ENCODE measurements at regions not wholly inside any gene's neighbourhood (a gene's known extent, or its start where the extent isn't known, plus 50 kb on each side); places are given as distances from the start of the nearest gene placed in this dataset.
A peak's percentile ranks its signal among the peaks of the same experiment; 100 is the strongest.

- H3K4me3 Mint-ChIP-seq = no peak overlapping the region
- no peaks in the 10 kb centered on the region for H3K27me3 Mint-ChIP-seq
- no peaks in the 10 kb centered on the region for H3K4me1 ChIP-seq (ENCODE audit: control insufficient read depth, insufficient read depth, low read length, poor library complexity, severe bottlenecking)
- H3K9me3 Mint-ChIP-seq = peaks cover 0 to 3% (median 0%) of the 10 kb centered on the region in 7 donors
- H3K4me3 ChIP-seq (ENCODE audit: low read depth, low read length) = no peak overlapping the region
- H3K27me3 ChIP-seq (ENCODE audit: control insufficient read depth, insufficient read depth, low read length) = no peaks in the 10 kb centered on the region
- no peak overlapping the region for H3K27ac ChIP-seq (ENCODE audit: insufficient read depth, low read length, poor library complexity, severe bottlenecking)
- DNase-seq (no peak), ATAC-seq (ENCODE audit: low read depth in 2 of 2) (no peak)
- no peak overlapping the region for H3K27ac Mint-ChIP-seq
- H3K36me3 Mint-ChIP-seq = no peaks in the 10 kb centered on the region
- no peaks in the 10 kb centered on the region for H3K36me3 ChIP-seq (ENCODE audit: control insufficient read depth, insufficient read depth, low read length)
- H3K4me1 Mint-ChIP-seq = no peaks in the 10 kb centered on the region
- H3K9me3 ChIP-seq (ENCODE audit: control insufficient read depth in 2 of 2, low read length in 2 of 2) = no peaks in the 10 kb centered on the region
Measured at GRCh38 chr10:1911771-1912170, 174.4 kb upstream of the ADARB2 start.

GRCh38 chr10:1903982-1904381, 166.7 kb upstream of the ADARB2 start:
- no peaks in the 10 kb centered on the region for H3K36me3 ChIP-seq (ENCODE audit: control insufficient read depth, insufficient read depth, low read length)
- no peak overlapping the region for H3K4me3 ChIP-seq (ENCODE audit: low read depth, low read length)
- H3K9me3 ChIP-seq (ENCODE audit: control insufficient read depth in 2 of 2, low read length in 2 of 2) = no peaks in the 10 kb centered on the region
- Mint-ChIP-seq H3K4me1 (no peaks in the 10 kb centered on the region), H3K36me3 (no peaks in the 10 kb centered on the region), H3K4me3 (no peak overlapping the region), H3K27ac (no peak overlapping the region), H3K9me3 (peaks cover 0 to 5% (median 0%) of the 10 kb centered on the region in 7 donors), H3K27me3 (no peaks in the 10 kb centered on the region)
- ATAC-seq (ENCODE audit: low read depth in 2 of 2) (no peak), DNase-seq (no peak)
- H3K27me3 ChIP-seq (ENCODE audit: control insufficient read depth, insufficient read depth, low read length) = no peaks in the 10 kb centered on the region
- no peak overlapping the region for H3K27ac ChIP-seq (ENCODE audit: insufficient read depth, low read length, poor library complexity, severe bottlenecking)
- no peaks in the 10 kb centered on the region for H3K4me1 ChIP-seq (ENCODE audit: control insufficient read depth, insufficient read depth, low read length, poor library complexity, severe bottlenecking)

- H3K4me3 ChIP-seq (ENCODE audit: low read depth, low read length) = no peak overlapping the region
- no peaks in the 10 kb centered on the region for H3K27me3 ChIP-seq (ENCODE audit: control insufficient read depth, insufficient read depth, low read length)
- Mint-ChIP-seq H3K27me3 (no peaks in the 10 kb centered on the region), H3K4me3 (no peak overlapping the region), H3K9me3 (peaks cover 0 to 7% (median 0%) of the 10 kb centered on the region in 7 donors), H3K27ac (no peak overlapping the region), H3K4me1 (peaks cover 0 to 4% (median 0%) of the 10 kb centered on the region in 4 donors), H3K36me3 (no peaks in the 10 kb centered on the region)
- no peaks in the 10 kb centered on the region for H3K9me3 ChIP-seq (ENCODE audit: control insufficient read depth in 2 of 2, low read length in 2 of 2)
- no peaks in the 10 kb centered on the region for H3K4me1 ChIP-seq (ENCODE audit: control insufficient read depth, insufficient read depth, low read length, poor library complexity, severe bottlenecking)
- no peaks in the 10 kb centered on the region for H3K36me3 ChIP-seq (ENCODE audit: control insufficient read depth, insufficient read depth, low read length)
- DNase-seq = no peak
- ATAC-seq (ENCODE audit: low read depth in 2 of 2) = no peak
- H3K27ac ChIP-seq (ENCODE audit: insufficient read depth, low read length, poor library complexity, severe bottlenecking) = no peak overlapping the region
Measured at GRCh38 chr10:1896153-1896552, 158.8 kb upstream of the ADARB2 start.

DNA sequence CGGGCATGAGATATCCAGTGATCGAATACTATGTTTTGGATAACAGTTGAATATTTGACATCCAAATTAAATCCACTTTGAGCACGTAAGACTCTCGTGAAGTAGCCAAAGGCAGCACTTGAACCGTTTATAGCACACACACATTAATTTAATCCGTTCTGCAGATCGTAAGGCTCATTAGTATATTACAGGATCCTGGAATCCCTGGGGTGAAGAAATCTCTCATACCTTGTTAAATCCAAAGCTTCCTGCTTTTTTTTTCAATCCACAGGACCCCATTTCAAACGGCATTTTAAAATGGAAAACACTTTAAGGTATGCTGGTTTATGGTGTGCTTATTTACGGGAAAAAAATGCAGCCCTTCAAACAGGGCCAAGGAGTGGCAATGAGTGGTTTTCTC, 158.4 kb upstream of the ADARB2 start:
- Mint-ChIP-seq H3K9me3 (peaks cover 0 to 7% (median under 1%) of the 10 kb centered on the region in 7 donors), H3K36me3 (no peaks in the 10 kb centered on the region), H3K4me1 (peaks cover 0 to 4% (median 0%) of the 10 kb centered on the region in 4 donors), H3K4me3 (no peak overlapping the region), H3K27me3 (no peaks in the 10 kb centered on the region), H3K27ac (no peak overlapping the region)
- H3K36me3 ChIP-seq (ENCODE audit: control insufficient read depth, insufficient read depth, low read length) = no peaks in the 10 kb centered on the region
- DNase-seq (no peak), ATAC-seq (ENCODE audit: low read depth in 2 of 2) (no peak)
- no peaks in the 10 kb centered on the region for H3K9me3 ChIP-seq (ENCODE audit: control insufficient read depth in 2 of 2, low read length in 2 of 2)
- no peak overlapping the region for H3K4me3 ChIP-seq (ENCODE audit: low read depth, low read length)
- no peak overlapping the region for H3K27ac ChIP-seq (ENCODE audit: insufficient read depth, low read length, poor library complexity, severe bottlenecking)
- no peaks in the 10 kb centered on the region for H3K27me3 ChIP-seq (ENCODE audit: control insufficient read depth, insufficient read depth, low read length)
- H3K4me1 ChIP-seq (ENCODE audit: control insufficient read depth, insufficient read depth, low read length, poor library complexity, severe bottlenecking) = no peaks in the 10 kb centered on the region

DNA sequence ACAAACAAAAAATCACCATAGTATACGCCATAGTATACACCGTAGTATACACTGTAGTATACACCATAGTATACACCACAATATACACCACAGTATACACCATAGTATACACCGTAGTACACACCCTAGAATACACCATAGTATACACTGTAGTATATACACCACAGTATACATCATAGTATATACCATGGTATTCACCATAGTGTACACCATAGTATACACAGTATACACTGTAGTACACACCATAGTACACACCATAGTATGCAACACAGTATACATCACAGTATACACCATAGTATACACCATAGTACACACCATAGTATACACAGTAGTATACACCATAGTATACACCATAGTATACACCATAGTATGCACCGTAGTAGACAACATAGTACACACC, 157.6 kb upstream of the ADARB2 start:
- H3K4me1 Mint-ChIP-seq = peaks cover 0 to 4% (median 0%) of the 10 kb centered on the region in 4 donors
- Histone ChIP-seq H3K36me3 (ENCODE audit: control insufficient read depth, insufficient read depth, low read length) (no peaks in the 10 kb centered on the region), H3K4me3 (ENCODE audit: low read depth, low read length) (no peak overlapping the region), H3K27ac (ENCODE audit: insufficient read depth, low read length, poor library complexity, severe bottlenecking) (no peak overlapping the region), H3K27me3 (ENCODE audit: control insufficient read depth, insufficient read depth, low read length) (no peaks in the 10 kb centered on the region), H3K9me3 (ENCODE audit: control insufficient read depth in 2 of 2, low read length in 2 of 2) (no peaks in the 10 kb centered on the region), H3K4me1 (ENCODE audit: control insufficient read depth, insufficient read depth, low read length, poor library complexity, severe bottlenecking) (no peaks in the 10 kb centered on the region)
- no peak overlapping the region for H3K27ac Mint-ChIP-seq
- no peaks in the 10 kb centered on the region for H3K36me3 Mint-ChIP-seq
- ATAC-seq (ENCODE audit: low read depth in 2 of 2) = no peak
- H3K4me3 Mint-ChIP-seq = no peak overlapping the region
- no peak for DNase-seq
- no peaks in the 10 kb centered on the region for H3K27me3 Mint-ChIP-seq
- H3K9me3 Mint-ChIP-seq = peaks cover 0 to 7% (median 0%) of the 10 kb centered on the region in 7 donors

DNA sequence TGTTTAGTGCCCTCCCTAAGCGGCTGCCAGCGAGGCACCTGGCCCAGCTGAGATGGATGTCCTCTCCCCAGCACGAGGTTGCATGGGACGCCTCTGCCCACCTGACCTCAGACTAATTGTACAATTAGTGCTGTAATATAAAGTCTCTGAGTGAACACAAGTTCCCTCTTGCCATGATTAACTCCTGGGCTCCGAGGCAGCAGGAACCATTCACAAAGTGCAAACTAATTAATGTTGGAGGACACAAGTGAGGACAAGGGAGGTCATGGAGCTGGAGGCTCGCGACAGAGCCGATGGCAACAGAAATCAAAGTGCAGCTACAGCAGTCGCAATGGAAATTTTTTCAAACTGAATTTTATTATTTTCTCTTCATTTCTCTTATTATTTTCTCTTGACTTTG, 156.6 kb upstream of the ADARB2 start:
- H3K4me1 ChIP-seq (ENCODE audit: control insufficient read depth, insufficient read depth, low read length, poor library complexity, severe bottlenecking) = no peaks in the 10 kb centered on the region
- ATAC-seq (ENCODE audit: low read depth in 2 of 2) = no peak
- no peaks in the 10 kb centered on the region for H3K36me3 Mint-ChIP-seq
- H3K9me3 Mint-ChIP-seq = peaks cover 0 to 10% (median 1%) of the 10 kb centered on the region in 7 donors
- no peaks in the 10 kb centered on the region for H3K27me3 ChIP-seq (ENCODE audit: control insufficient read depth, insufficient read depth, low read length)
- no peak overlapping the region for H3K27ac ChIP-seq (ENCODE audit: insufficient read depth, low read length, poor library complexity, severe bottlenecking)
- no peak for DNase-seq
- H3K4me3 Mint-ChIP-seq = no peak overlapping the region
- peak overlapping the region in 1 of 3 donors; percentile 9 for H3K27ac Mint-ChIP-seq
- H3K27me3 Mint-ChIP-seq = no peaks in the 10 kb centered on the region
- no peaks in the 10 kb centered on the region for H3K36me3 ChIP-seq (ENCODE audit: control insufficient read depth, insufficient read depth, low read length)
- no peak overlapping the region for H3K4me3 ChIP-seq (ENCODE audit: low read depth, low read length)
- H3K4me1 Mint-ChIP-seq = peaks cover 0 to 4% (median 0%) of the 10 kb centered on the region in 4 donors
- no peaks in the 10 kb centered on the region for H3K9me3 ChIP-seq (ENCODE audit: control insufficient read depth in 2 of 2, low read length in 2 of 2)

DNA sequence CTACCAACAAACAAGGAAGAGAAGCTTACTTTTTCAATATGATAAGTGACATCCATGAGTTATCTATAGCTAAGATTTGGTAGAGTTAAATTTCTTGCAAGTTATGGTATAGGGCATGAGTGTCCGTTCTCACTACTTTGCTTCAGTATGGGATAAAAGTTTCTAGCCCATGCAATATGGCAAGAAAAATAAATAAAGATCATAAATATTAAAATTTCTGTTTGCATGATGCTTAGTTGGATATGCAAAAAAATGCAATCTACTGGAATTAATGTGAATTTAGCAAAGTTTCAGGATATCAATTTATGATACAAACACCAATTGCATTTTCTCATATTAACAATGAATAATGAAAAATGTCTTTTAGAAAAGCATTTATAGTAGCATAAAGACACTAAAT, 148.7 kb upstream of the ADARB2 start:
- H3K4me1 Mint-ChIP-seq = no peaks in the 10 kb centered on the region
- H3K27ac ChIP-seq (ENCODE audit: insufficient read depth, low read length, poor library complexity, severe bottlenecking) = no peak overlapping the region

GRCh38 chr10:1882728-1883127, 145.4 kb upstream of the ADARB2 start:
- H3K9me3 ChIP-seq (ENCODE audit: control insufficient read depth in 2 of 2, low read length in 2 of 2) = no peaks in the 10 kb centered on the region
- Mint-ChIP-seq H3K36me3 (no peaks in the 10 kb centered on the region), H3K27me3 (no peaks in the 10 kb centered on the region), H3K27ac (no peak overlapping the region), H3K9me3 (peaks cover 1 to 11% (median 3%) of the 10 kb centered on the region in 7 donors), H3K4me1 (no peaks in the 10 kb centered on the region), H3K4me3 (no peak overlapping the region)
- H3K4me1 ChIP-seq (ENCODE audit: control insufficient read depth, insufficient read depth, low read length, poor library complexity, severe bottlenecking) = no peaks in the 10 kb centered on the region
- H3K27me3 ChIP-seq (ENCODE audit: control insufficient read depth, insufficient read depth, low read length) = no peaks in the 10 kb centered on the region
- no peak overlapping the region for H3K4me3 ChIP-seq (ENCODE audit: low read depth, low read length)
- DNase-seq (no peak), ATAC-seq (ENCODE audit: low read depth in 2 of 2) (no peak)
- H3K36me3 ChIP-seq (ENCODE audit: control insufficient read depth, insufficient read depth, low read length) = no peaks in the 10 kb centered on the region
- no peak overlapping the region for H3K27ac ChIP-seq (ENCODE audit: insufficient read depth, low read length, poor library complexity, severe bottlenecking)

More for the DNA sequence above, 148.7 kb upstream of the ADARB2 start:
- DNase-seq (no peak), ATAC-seq (ENCODE audit: low read depth in 2 of 2) (no peak)
- H3K36me3 ChIP-seq (ENCODE audit: control insufficient read depth, insufficient read depth, low read length) = no peaks in the 10 kb centered on the region
- H3K27me3 Mint-ChIP-seq = no peaks in the 10 kb centered on the region
- no peaks in the 10 kb centered on the region for H3K4me1 ChIP-seq (ENCODE audit: control insufficient read depth, insufficient read depth, low read length, poor library complexity, severe bottlenecking)
- no peaks in the 10 kb centered on the region for H3K27me3 ChIP-seq (ENCODE audit: control insufficient read depth, insufficient read depth, low read length)
- no peak overlapping the region for H3K27ac Mint-ChIP-seq
- H3K4me3 Mint-ChIP-seq = no peak overlapping the region
- H3K4me3 ChIP-seq (ENCODE audit: low read depth, low read length) = no peak overlapping the region
- no peaks in the 10 kb centered on the region for H3K36me3 Mint-ChIP-seq
- H3K9me3 Mint-ChIP-seq = peaks cover 1 to 11% (median 6%) of the 10 kb centered on the region in 7 donors
- H3K9me3 ChIP-seq (ENCODE audit: control insufficient read depth in 2 of 2, low read length in 2 of 2) = no peaks in the 10 kb centered on the region
